H9 (cell line): ENCODE measurements at regions not wholly inside any gene's neighbourhood (a gene's known extent, or its start where the extent isn't known, plus 50 kb on each side); places are given as distances from the start of the nearest gene placed in this dataset.

Source experiments
- DNase-seq: peaks from one replicate; pipeline ENCODE4 v3.0.0-alpha.2; 2017
- H2AFZ ChIP-seq: one replicate; pipeline ENCODE4 v1.6.1; 2013; ENCODE audit warnings: mild to moderate bottlenecking, low read length, control low read depth, moderate library complexity
- H2AK5ac ChIP-seq: 2 replicates; pipeline ENCODE4 v1.6.1; 2013; ENCODE audit warnings: low read length, control low read depth, mixed read lengths; ENCODE audit not compliant: insufficient read length
- H2BK120ac ChIP-seq: one replicate; pipeline ENCODE4 v1.6.1; 2013; ENCODE audit warnings: low read depth, mild to moderate bottlenecking, low read length, control low read depth, inconsistent platforms; ENCODE audit not compliant: poor library complexity, severe bottlenecking
- H2BK12ac ChIP-seq: 2 replicates; pipeline ENCODE4 v1.6.1; 2013; ENCODE audit warnings: low read length, control low read depth, mixed read lengths, low read depth; ENCODE audit not compliant: insufficient read length
- H2BK15ac ChIP-seq: 2 replicates; pipeline ENCODE4 v1.6.1; 2013; ENCODE audit warnings: low read depth, low read length, control low read depth
- H2BK20ac ChIP-seq: one replicate; pipeline ENCODE4 v1.6.1; 2013; ENCODE audit warnings: low read depth, mild to moderate bottlenecking, low read length, control low read depth, inconsistent platforms; ENCODE audit not compliant: poor library complexity, severe bottlenecking
- H2BK5ac ChIP-seq: 2 replicates; pipeline ENCODE4 v1.6.1; 2013; ENCODE audit warnings: low read length, control low read depth, mixed read lengths; ENCODE audit not compliant: insufficient read length
- H3K14ac ChIP-seq: 2 replicates; pipeline ENCODE4 v1.6.1; 2013; ENCODE audit warnings: low read length, control low read depth; ENCODE audit not compliant: insufficient read depth
- H3K18ac ChIP-seq: 2 replicates; pipeline ENCODE4 v1.6.1; 2013; ENCODE audit warnings: low read depth, mild to moderate bottlenecking, mixed read lengths, low read length, control low read depth; ENCODE audit not compliant: insufficient read length
- H3K23ac ChIP-seq: 2 replicates; pipeline ENCODE4 v1.6.1; 2013; ENCODE audit warnings: low read length, control low read depth, mixed read lengths, low read depth; ENCODE audit not compliant: insufficient read length
- H3K23me2 ChIP-seq: 2 replicates; pipeline ENCODE4 v1.6.1; 2013; ENCODE audit warnings: low read depth, mild to moderate bottlenecking, mixed read lengths, low read length, control low read depth; ENCODE audit not compliant: insufficient read length, poor library complexity, severe bottlenecking
- H3K27ac ChIP-seq: 2 replicates; pipeline ENCODE4 v1.5.1; 2013; ENCODE audit warnings: low read length, control low read depth, mixed read lengths, low read depth; ENCODE audit not compliant: insufficient read length
- H3K27me3 ChIP-seq: 2 replicates; pipeline ENCODE4 v1.6.1; 2013; ENCODE audit warnings: low read length, control low read depth, inconsistent platforms; ENCODE audit not compliant: insufficient read depth
- H3K4ac ChIP-seq: 2 replicates; pipeline ENCODE4 v1.6.1; 2013; ENCODE audit warnings: low read depth, mild to moderate bottlenecking, control low read depth, inconsistent platforms, low read length, moderate library complexity
- H3K4me1 ChIP-seq: 2 replicates; pipeline ENCODE4 v1.6.1; 2013; ENCODE audit warnings: low read length, control low read depth, inconsistent platforms; ENCODE audit not compliant: insufficient read depth
- H3K4me2 ChIP-seq: 2 replicates; pipeline ENCODE4 v1.6.1; 2013; ENCODE audit warnings: low read length, control low read depth, mixed read lengths; ENCODE audit not compliant: insufficient read length, insufficient read depth
- H3K56ac ChIP-seq: 2 replicates; pipeline ENCODE4 v1.6.1; 2013; ENCODE audit warnings: low read depth, mild to moderate bottlenecking, mixed read lengths, low read length, control low read depth; ENCODE audit not compliant: insufficient read length
- H3K79me1 ChIP-seq: 2 replicates; pipeline ENCODE4 v1.6.1; 2013; ENCODE audit warnings: low read depth, mild to moderate bottlenecking, moderate library complexity, low read length, control low read depth, inconsistent platforms; ENCODE audit not compliant: insufficient read depth, poor library complexity, severe bottlenecking
- H3K79me2 ChIP-seq: 2 replicates; pipeline ENCODE4 v1.6.1; 2013; ENCODE audit warnings: low read length, control low read depth, inconsistent platforms; ENCODE audit not compliant: insufficient read depth
- H3K9ac ChIP-seq: 2 replicates; pipeline ENCODE4 v1.6.1; 2013; ENCODE audit warnings: low read length, control low read depth, mixed read lengths; ENCODE audit not compliant: insufficient read length; ENCODE audit errors: extremely low read depth
- H3K9me3 ChIP-seq: one replicate; pipeline ENCODE4 v1.6.1; 2013; ENCODE audit warnings: low read depth, low read length, inconsistent platforms; ENCODE audit not compliant: control insufficient read depth
- H3T11ph ChIP-seq: one replicate; pipeline ENCODE4 v1.6.1; 2013; ENCODE audit warnings: mild to moderate bottlenecking, low read length, control low read depth, inconsistent platforms
- H4K20me1 ChIP-seq: one replicate; pipeline ENCODE4 v1.6.1; 2013; ENCODE audit not compliant: control insufficient read depth, insufficient read length, insufficient read depth
- H4K5ac ChIP-seq: 2 replicates; pipeline ENCODE4 v1.6.1; 2013; ENCODE audit warnings: low read depth, mild to moderate bottlenecking, mixed read lengths, low read length, control low read depth; ENCODE audit not compliant: insufficient read length
- H4K8ac ChIP-seq: replicated peaks from 2 replicates; pipeline ENCODE4 v1.6.1; 2013; ENCODE audit warnings: low read length, control low read depth, mixed read lengths, low read depth; ENCODE audit not compliant: insufficient read length
- H4K91ac ChIP-seq: 2 replicates; pipeline ENCODE4 v1.6.1; 2013; ENCODE audit warnings: low read depth, mild to moderate bottlenecking, moderate library complexity, mixed read lengths, low read length, control low read depth; ENCODE audit not compliant: insufficient read length
- H3K27ac Mint-ChIP-seq, 3 experiments: 2 replicates in 2 of 3; 3 replicates in 1 of 3; pipeline ENCODE4 v1.8.0; 2020 to 2021; ENCODE audit warnings: mixed read lengths in 3 of 3, mild to moderate bottlenecking in 1 of 3, moderate library complexity in 1 of 3
- H3K27me3 Mint-ChIP-seq: 2 replicates; pipeline ENCODE4 v1.8.0; 2021; ENCODE audit warnings: low read depth, mild to moderate bottlenecking, moderate library complexity, mixed read lengths
- H3K36me3 Mint-ChIP-seq, 3 experiments: 2 replicates in 2 of 3; 3 replicates in 1 of 3; pipeline ENCODE4 v1.8.0; 2020 to 2021; ENCODE audit warnings: low read depth in 3 of 3, mixed read lengths in 3 of 3; ENCODE audit not compliant: insufficient read depth in 1 of 3
- H3K4me1 Mint-ChIP-seq, 2 experiments: 2 replicates each; pipeline ENCODE4 v1.8.0; 2020; ENCODE audit warnings: mixed read lengths in 2 of 2
- H3K4me3 Mint-ChIP-seq, 2 experiments: 2 replicates in 1 of 2; 3 replicates in 1 of 2; pipeline ENCODE4 v1.8.0; 2020 to 2021; ENCODE audit warnings: mild to moderate bottlenecking in 2 of 2, mixed read lengths in 2 of 2, moderate library complexity in 1 of 2
- H3K9me3 Mint-ChIP-seq, 2 experiments: 2 replicates in 1 of 2; 3 replicates in 1 of 2; pipeline ENCODE4 v1.8.0; 2020; ENCODE audit warnings: mild to moderate bottlenecking in 2 of 2, mixed read lengths in 2 of 2, moderate library complexity in 1 of 2
- CTCF ChIP-seq: fragments of 200-600 bp; sonication (generic); conservative IDR thresholded peaks from 3 replicates; pipeline ENCODE4 v1.8.0; 2021; ENCODE audit warnings: antibody characterized with exemption, mild to moderate bottlenecking
- WGBS: extraction: QIAGEN DNeasy Blood & Tissue Kit; methylation state at CpG from one replicate; pipeline ENCODE4 v1.1.7; 2013; ENCODE audit warnings: missing lambda C conversion rate, low lambda C conversion rate, mixed read lengths; ENCODE audit not compliant: insufficient read length; ENCODE audit errors: extremely low coverage; 5-methylcytosine and 5-hydroxymethylcytosine counted together

GRCh38 chr4:182142176-182143085 lies 100.8 kb upstream of the TENM3 start:
- Histone ChIP-seq H4K5ac (no peak overlapping the region), H3K14ac (no peak overlapping the region), H3K4me1 (peaks cover under 1% of the 10 kb centered on the region; the same call in 1 of the 2 replicates), H2BK20ac (no peak overlapping the region), H4K20me1 (no peaks in the 10 kb centered on the region), H3K23ac (no peak overlapping the region), H3K27ac (no peak overlapping the region), H3K56ac (no peak overlapping the region), H3K9me3 (no peaks in the 10 kb centered on the region), H2AFZ (no peak overlapping the region), H2BK15ac (no peak overlapping the region), H2BK12ac (no peak overlapping the region), H4K8ac (no peak overlapping the region), H3K18ac (peak overlapping the region; percentile 18), H3K4me2 (peak overlapping the region; percentile 99), H3K79me1 (no peaks in the 10 kb centered on the region), H3T11ph (no peak overlapping the region), H3K79me2 (peaks cover 9% of the 10 kb centered on the region; the same call in 1 of the 2 replicates), H2BK5ac (no peak overlapping the region), H3K9ac (peak overlapping the region; percentile 63), H2AK5ac (no peak overlapping the region), H2BK120ac (no peak overlapping the region), H4K91ac (no peak overlapping the region), H3K27me3 (peaks cover 4% of the 10 kb centered on the region; the same call in 1 of the 2 replicates), H3K23me2 (peaks cover 24% of the 10 kb centered on the region), H3K4ac (no peak overlapping the region)
- Mint-ChIP-seq H3K36me3 (peaks cover 0 to 6% (median 3%) of the 10 kb centered on the region in 3 experiments; a peak in 3 of 7 replicates), H3K4me1 (peaks cover 39 to 48% of the 10 kb centered on the region in 2 experiments), H3K4me3 (peak overlapping the region; percentile 92 to 95), H3K9me3 (peaks cover 0 to 2% of the 10 kb centered on the region in 2 experiments; a peak in 3 of 5 replicates), H3K27ac (peak overlapping the region in 2 of 3 experiments; percentile 90 to 97; a peak in 4 of 7 replicates), H3K27me3 (peaks cover 32% of the 10 kb centered on the region)
- no CpG with 5 or more reads among the region's 65 CpGs for WGBS
- TF ChIP-seq CTCF = no peak
- peak; percentile 70 for DNase-seq
